ENCODE measurements at regions not wholly inside any gene's neighbourhood (a gene's known extent, or its start where the extent isn't known, plus 50 kb on each side); places are given as distances from the start of the nearest gene placed in this dataset.

- no peak for TF ChIP-seq CTCF (conservative IDR thresholded peaks at IDR 0.05)
- peak overlapping the region; percentile 75 for H3K27ac ChIP-seq
These were observed 66.2 kb upstream of the PGRMC2 start for GRCh38 chr4:128353791-128354190.

- H3K27ac ChIP-seq: no peak overlapping the region
- no peak for TF ChIP-seq CTCF (conservative IDR thresholded peaks at IDR 0.05)
These were observed 63.9 kb upstream of the PGRMC2 start for GRCh38 chr4:128351502-128351901.

- no peak for TF ChIP-seq CTCF (conservative IDR thresholded peaks at IDR 0.05)
- no peak overlapping the region for H3K27ac ChIP-seq
These were observed 62.9 kb upstream of the PGRMC2 start for GRCh38 chr4:128350449-128351045.

GRCh38 chr4:128349921-128350320, 62.3 kb upstream of the PGRMC2 start:
- H3K27ac ChIP-seq: no peak overlapping the region
- TF ChIP-seq CTCF (conservative IDR thresholded peaks at IDR 0.05): no peak

GRCh38 chr4:128347930-128348660, 60.5 kb upstream of the PGRMC2 start:
- no peak for TF ChIP-seq CTCF (conservative IDR thresholded peaks at IDR 0.05)
- no peak overlapping the region for H3K27ac ChIP-seq

- no peak for TF ChIP-seq CTCF (conservative IDR thresholded peaks at IDR 0.05)
- H3K27ac ChIP-seq: no peak overlapping the region
These were observed 59.7 kb upstream of the PGRMC2 start for GRCh38 chr4:128347175-128347868.

GRCh38 chr4:128346054-128346716, 58.6 kb upstream of the PGRMC2 start:
- no peak for TF ChIP-seq CTCF (conservative IDR thresholded peaks at IDR 0.05)
- H3K27ac ChIP-seq: no peak overlapping the region

All from VCaP (cell line).